AG04449 (cell line): ENCODE measurements at regions not wholly inside any gene's neighbourhood (a gene's known extent, or its start where the extent isn't known, plus 50 kb on each side); places are given as distances from the start of the nearest gene placed in this dataset.

Experiments used
- CTCF ChIA-PET: fragments of 350-600 bp; formaldehyde crosslinking; extraction: SDS; loops from one replicate; lab custom pipeline; 2021; ENCODE audit warnings: antibody characterized with exemption; lab: Yijun Ruan, JAX
- POLR2A ChIA-PET: fragments of 400-600, 350-600 bp; formaldehyde crosslinking; extraction: SDS; loops from one replicate; lab custom pipeline; 2020; ENCODE audit warnings: antibody characterized with exemption, inconsistent platforms; lab: Yijun Ruan, JAX
- DNase-seq: peaks from one replicate; pipeline ENCODE4 v3.0.0-alpha.2; 2010; ENCODE audit warnings: low read depth, low spot score
- H3K4me3 ChIP-seq: 2 replicates; pipeline ENCODE4 v1.5.1; 2011; ENCODE audit warnings: low read depth, mild to moderate bottlenecking, control low read depth, low read length
- CTCF ChIP-seq: IDR thresholded peaks from one replicate; pipeline ENCODE4 v1.5.1; 2011; ENCODE audit warnings: mild to moderate bottlenecking, moderate library complexity, low read length, control low read depth, inconsistent platforms; ENCODE audit not compliant: insufficient read depth; ENCODE audit errors: missing control alignments

- no peak for DNase-seq
- no peak for TF ChIP-seq CTCF
- no peak overlapping the region for H3K4me3 ChIP-seq
- POLR2A ChIA-PET = no interaction called here
- CTCF ChIA-PET = interaction anchor here (0.7 kb wide), 1 partner anchor 11 kb away, joined by 3 read pairs; no protein-coding TSS in a partner anchor
These were observed 625.6 kb upstream of the FAM241A start for GRCh38 chr4:111519683-111520082.

GRCh38 chr4:111530446-111530845, 614.8 kb upstream of the FAM241A start:
- CTCF ChIA-PET = interaction anchor here (1.3 kb wide), 1 partner anchor 10 kb away, joined by 3 read pairs; no protein-coding TSS in a partner anchor
- no peak for DNase-seq
- H3K4me3 ChIP-seq = no peak overlapping the region
- POLR2A ChIA-PET = no interaction called here
- no peak for TF ChIP-seq CTCF

DNA sequence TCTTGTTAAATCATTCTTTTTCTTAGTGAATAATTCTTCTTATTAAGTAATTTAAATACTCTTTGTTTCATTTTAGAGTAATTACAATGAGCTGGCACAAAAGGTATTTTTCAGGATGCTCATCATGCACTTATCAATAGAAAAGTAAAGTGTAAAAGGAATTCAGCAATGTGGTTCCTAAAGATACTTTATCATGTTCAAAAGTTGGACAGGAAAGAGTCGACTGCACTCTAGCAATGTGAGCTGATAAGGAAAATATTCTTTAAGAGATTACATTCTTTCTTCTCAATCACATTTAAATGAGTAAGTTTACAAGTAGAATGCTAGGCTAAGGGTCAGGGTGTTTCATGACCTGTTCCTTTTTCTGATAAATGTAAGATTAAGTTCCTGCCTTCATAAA, 609.5 kb upstream of the FAM241A start:
- POLR2A ChIA-PET = no interaction called here

GRCh38 chr4:111537165-111537564, 608.1 kb upstream of the FAM241A start:
- H3K4me3 ChIP-seq = no peak overlapping the region
- CTCF ChIA-PET = no interaction called here
- DNase-seq = no peak
- no peak for TF ChIP-seq CTCF
- POLR2A ChIA-PET = no interaction called here

More for the DNA sequence above, 609.5 kb upstream of the FAM241A start:
- CTCF ChIA-PET = no interaction called here
- no peak for TF ChIP-seq CTCF
- no peak for DNase-seq
- no peak overlapping the region for H3K4me3 ChIP-seq

GRCh38 chr4:111537871-111538270, 607.4 kb upstream of the FAM241A start:
- H3K4me3 ChIP-seq = no peak overlapping the region
- ChIA-PET POLR2A (no interaction called here), CTCF (interaction anchor here (0.6 kb wide), 1 partner anchor 259 kb away, joined by 3 read pairs; no protein-coding TSS in a partner anchor)
- peak; percentile 69 for DNase-seq
- no peak for TF ChIP-seq CTCF

DNA sequence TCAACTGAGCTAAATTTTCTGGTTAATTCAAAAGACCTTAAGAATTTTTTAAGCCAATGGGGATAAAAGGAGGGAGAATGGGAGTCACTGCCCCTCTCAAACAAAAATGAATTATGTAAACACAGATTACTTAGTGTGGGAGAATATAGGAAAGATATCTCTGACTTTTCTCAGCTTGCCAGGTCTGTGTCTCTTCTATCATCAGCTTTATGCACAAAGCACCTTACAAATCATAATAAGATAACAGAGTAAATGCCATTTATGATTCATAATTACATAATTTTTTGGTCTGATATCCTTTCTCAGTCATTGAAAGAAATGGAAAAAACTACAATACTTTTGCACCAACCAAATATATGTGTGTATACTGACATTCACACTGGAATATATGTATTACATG, 604.6 kb upstream of the FAM241A start:
- H3K4me3 ChIP-seq = no peak overlapping the region
- no peak for DNase-seq
- POLR2A ChIA-PET = no interaction called here
- no peak for TF ChIP-seq CTCF
- CTCF ChIA-PET = interaction anchor here (0.7 to 1.1 kb wide), 2 partner anchors 17 to 21 kb away, joined by 3 read pairs; no protein-coding TSS in a partner anchor
